ENCODE measurements at regions not wholly inside any gene's neighbourhood (a gene's known extent, or its start where the extent isn't known, plus 50 kb on each side); places are given as distances from the start of the nearest gene placed in this dataset.

DNA sequence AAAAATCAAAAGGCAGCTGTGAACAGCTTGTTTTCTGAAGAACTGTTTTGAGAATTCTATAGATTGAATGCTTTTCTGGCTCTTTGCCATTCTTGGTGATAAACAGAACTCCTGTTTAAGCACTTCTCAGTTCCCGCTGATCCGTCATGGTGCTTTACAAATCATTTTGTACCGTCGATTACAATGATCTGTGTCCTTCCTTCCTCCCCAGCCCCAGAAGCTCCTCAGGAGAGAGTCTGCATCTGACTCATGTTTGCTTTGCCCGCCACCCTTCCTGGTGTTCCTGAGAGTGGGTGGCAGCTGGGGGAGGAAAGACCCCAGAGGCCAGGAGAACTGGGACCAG, 538.6 kb upstream of the MARCKS start:
- DNase-seq (ENCODE audit: low spot score) = no peak
- TF ChIP-seq, protein P1, sequence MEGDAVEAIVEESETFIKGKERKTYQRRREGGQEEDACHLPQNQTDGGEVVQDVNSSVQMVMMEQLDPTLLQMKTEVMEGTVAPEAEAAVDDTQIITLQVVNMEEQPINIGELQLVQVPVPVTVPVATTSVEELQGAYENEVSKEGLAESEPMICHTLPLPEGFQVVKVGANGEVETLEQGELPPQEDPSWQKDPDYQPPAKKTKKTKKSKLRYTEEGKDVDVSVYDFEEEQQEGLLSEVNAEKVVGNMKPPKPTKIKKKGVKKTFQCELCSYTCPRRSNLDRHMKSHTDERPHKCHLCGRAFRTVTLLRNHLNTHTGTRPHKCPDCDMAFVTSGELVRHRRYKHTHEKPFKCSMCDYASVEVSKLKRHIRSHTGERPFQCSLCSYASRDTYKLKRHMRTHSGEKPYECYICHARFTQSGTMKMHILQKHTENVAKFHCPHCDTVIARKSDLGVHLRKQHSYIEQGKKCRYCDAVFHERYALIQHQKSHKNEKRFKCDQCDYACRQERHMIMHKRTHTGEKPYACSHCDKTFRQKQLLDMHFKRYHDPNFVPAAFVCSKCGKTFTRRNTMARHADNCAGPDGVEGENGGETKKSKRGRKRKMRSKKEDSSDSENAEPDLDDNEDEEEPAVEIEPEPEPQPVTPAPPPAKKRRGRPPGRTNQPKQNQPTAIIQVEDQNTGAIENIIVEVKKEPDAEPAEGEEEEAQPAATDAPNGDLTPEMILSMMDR (IDR thresholded peaks at IDR 0.05; ENCODE audit: extremely low read depth, insufficient read depth, missing control alignments) = no peak
- in situ Hi-C loops (cut with MboI; ENCODE audit: low pct_unique_long_range_greater_than_20kb, low sequenced_read_pairs, unreplicated experiment) = no loop called here

DNA sequence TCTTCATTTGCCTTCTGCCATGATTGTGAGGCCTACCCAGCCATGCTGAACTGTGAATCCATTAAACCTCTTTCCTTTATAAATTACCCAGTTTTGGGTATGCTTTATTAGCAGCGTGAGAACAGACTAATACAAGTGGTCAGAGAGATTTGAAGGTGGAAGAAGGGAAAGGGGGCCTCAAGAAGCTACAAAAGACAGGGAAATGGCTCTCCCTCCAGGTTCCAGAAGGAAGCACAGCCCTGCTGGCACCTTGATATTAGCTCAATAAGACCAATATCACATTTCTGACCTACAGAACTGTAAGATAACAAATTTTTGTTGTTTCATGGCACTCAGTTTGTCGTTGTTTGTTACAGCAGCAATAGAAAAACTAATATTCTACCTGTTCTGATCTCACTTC, 536.5 kb upstream of the MARCKS start:
- TF ChIP-seq, protein P1 (IDR thresholded peaks at IDR 0.05; ENCODE audit: extremely low read depth, insufficient read depth, missing control alignments) = no peak
- no peak for DNase-seq (ENCODE audit: low spot score)
- in situ Hi-C loops (cut with MboI; ENCODE audit: low pct_unique_long_range_greater_than_20kb, low sequenced_read_pairs, unreplicated experiment) = no loop called here

DNA sequence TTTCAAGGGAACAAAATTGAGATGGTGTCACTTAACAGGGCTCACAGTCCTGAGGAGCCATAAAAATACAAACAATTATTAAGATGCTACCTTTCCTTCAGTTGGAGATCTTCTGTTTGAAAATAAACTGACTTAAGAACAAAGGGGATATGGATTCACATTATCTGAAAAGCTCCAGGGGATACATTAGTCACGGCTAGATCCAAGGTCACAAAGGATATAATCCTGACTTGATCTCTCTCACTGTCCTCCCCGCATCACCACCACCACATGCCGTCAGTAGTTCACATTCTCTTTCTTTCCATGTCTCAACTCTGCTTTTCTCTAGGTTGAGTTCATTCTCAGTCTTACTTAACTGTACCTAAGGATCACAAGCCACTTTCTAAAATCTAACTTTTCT, 530.4 kb upstream of the MARCKS start:
- DNase-seq (ENCODE audit: low spot score) = no peak
- TF ChIP-seq, protein P1 (IDR thresholded peaks at IDR 0.05; ENCODE audit: extremely low read depth, insufficient read depth, missing control alignments) = no peak
- in situ Hi-C loops (cut with MboI; ENCODE audit: low pct_unique_long_range_greater_than_20kb, low sequenced_read_pairs, unreplicated experiment) = no loop called here

DNA sequence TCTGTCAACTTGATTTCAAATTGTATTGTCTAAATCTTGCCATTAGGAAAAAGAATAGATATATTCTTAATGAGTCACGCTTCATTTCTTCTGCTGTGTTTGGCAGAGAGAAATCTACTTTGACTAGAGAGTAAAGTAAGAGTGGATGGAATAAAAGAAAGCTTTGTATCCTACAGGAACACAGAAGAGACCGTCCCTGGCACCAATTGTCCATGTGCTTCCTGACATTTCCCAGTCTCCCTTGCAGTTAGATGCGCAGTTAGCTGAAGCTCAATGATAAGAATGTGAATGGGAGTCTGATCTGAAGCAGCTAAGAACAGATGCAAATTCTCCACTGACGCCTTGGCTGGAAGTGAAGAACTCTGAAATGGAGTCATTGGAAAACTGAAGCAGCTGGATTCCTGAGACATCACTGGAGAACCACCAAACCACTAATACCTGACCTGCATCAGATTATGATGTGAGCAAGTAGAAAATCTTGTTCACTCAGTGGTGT, 528.2 kb upstream of the MARCKS start:
- no peak for DNase-seq (ENCODE audit: low spot score)
- TF ChIP-seq, protein P1 (IDR thresholded peaks at IDR 0.05; ENCODE audit: extremely low read depth, insufficient read depth, missing control alignments) = no peak
- in situ Hi-C loops (cut with MboI; ENCODE audit: low pct_unique_long_range_greater_than_20kb, low sequenced_read_pairs, unreplicated experiment) = no loop called here

DNA sequence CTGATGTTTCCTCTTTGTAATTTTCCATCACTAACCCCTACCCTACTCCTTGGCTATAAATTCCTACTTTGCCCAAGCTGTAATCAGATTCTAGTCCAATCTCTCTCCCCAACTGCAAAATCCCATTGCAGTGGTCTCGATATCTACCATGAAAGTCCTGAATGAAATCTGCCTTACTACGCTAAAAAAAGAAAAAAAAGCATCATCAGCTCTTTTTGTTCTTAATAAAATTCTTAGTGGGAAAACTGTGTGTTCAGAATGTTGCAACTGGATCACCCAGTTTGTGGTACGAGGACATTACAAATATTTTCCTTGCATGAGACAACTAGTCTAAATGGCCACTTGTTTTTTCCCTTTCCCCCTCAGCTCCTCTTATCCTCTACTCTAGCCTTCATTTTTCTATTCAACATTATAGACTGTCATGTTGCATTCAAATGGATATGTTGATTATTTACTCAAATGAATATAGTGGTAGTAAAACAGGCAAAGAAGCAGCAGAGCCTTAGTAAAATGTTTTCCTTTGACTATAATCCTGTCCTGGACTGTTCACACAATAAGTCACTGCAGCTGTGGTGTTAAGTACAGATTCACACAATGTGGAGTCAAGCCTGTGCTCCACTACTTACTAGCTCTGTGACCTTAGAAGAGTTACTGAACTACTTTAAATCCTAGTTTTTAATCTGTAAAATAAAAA, 527.1 kb upstream of the MARCKS start:
- DNase-seq (ENCODE audit: low spot score) = no peak
- TF ChIP-seq, protein P1 (IDR thresholded peaks at IDR 0.05; ENCODE audit: extremely low read depth, insufficient read depth, missing control alignments) = no peak
- in situ Hi-C loops (cut with MboI; ENCODE audit: low pct_unique_long_range_greater_than_20kb, low sequenced_read_pairs, unreplicated experiment) = no loop called here

DNA sequence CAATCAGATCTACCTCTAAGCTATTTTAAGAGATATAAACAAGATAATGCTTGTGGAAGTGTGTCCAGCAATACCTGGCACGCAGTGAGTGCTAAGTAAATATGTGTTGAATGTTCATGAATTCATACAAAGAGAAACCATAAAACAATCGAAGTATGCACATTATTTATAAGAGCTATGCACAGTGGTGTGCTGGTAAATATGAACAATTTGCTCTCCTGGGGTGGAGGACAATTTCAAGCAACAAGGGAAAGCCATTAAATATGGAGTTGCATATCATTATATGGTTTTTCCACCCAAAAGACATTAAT, 526.6 kb upstream of the MARCKS start:
- TF ChIP-seq, protein P1 (IDR thresholded peaks at IDR 0.05; ENCODE audit: extremely low read depth, insufficient read depth, missing control alignments) = no peak
- DNase-seq (ENCODE audit: low spot score) = no peak
- in situ Hi-C loops (cut with MboI; ENCODE audit: low pct_unique_long_range_greater_than_20kb, low sequenced_read_pairs, unreplicated experiment) = no loop called here
